Hepatocyte (in vitro differentiated cells): ENCODE measurements at regions not wholly inside any gene's neighbourhood (a gene's known extent, or its start where the extent isn't known, plus 50 kb on each side); places are given as distances from the start of the nearest gene placed in this dataset.

Experiments
- CTCF ChIP-seq: fragments of 200-600 bp; sonication (generic); IDR thresholded peaks from 2 replicates; pipeline ENCODE4 v1.5.1; 2016; ENCODE audit warnings: antibody characterized with exemption, mild to moderate bottlenecking; ENCODE audit not compliant: poor library complexity
- EZH2phosphoT487 ChIP-seq: fragments of 200-600 bp; sonication (generic); IDR thresholded peaks from one replicate; pipeline ENCODE4 v1.6.1; 2018; ENCODE audit warnings: antibody characterized with exemption, mild to moderate bottlenecking, low read depth, moderate library complexity; ENCODE audit not compliant: unreplicated experiment, severe bottlenecking

DNA sequence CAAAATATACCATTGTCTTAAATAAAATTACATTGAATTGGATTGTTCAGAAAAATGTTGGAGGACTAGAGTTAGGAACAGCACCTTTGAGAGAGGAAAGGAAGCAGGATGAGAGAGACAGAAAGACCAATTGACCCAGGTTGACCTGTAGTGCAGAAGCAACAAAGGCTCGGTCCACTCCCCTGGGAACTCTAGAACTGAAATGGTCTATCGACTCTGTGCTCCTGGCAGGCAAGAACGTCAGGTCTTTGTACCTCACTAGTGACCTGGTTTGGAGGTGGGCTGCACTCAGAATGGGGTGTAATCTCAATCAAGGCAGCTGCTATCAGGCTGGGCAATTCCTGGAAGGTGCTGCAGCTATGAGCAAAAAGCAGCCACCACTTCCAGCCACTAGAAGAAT is 110.8 kb downstream of the FAM174A start:
- no peak for TF ChIP-seq EZH2phosphoT487
- no peak for TF ChIP-seq CTCF
